ENCODE measurements at regions not wholly inside any gene's neighbourhood (a gene's known extent, or its start where the extent isn't known, plus 50 kb on each side); places are given as distances from the start of the nearest gene placed in this dataset.
"Not testable (repeated sequence)": the region's sequence is repeated elsewhere in the genome, so short reads cannot be mapped to it uniquely, and the experiment has no call there.

GRCh38 chr2:145800151-145801091 is 1280.5 kb upstream of the ZEB2 start:
- DNase-seq, result no peak

GRCh38 chr2:145799595-145800108 is 1279.7 kb upstream of the ZEB2 start:
- no peak for DNase-seq

- no peak for DNase-seq
These were observed 1278.5 kb upstream of the ZEB2 start for GRCh38 chr2:145798419-145798818.

GRCh38 chr2:145797692-145798091 is 1277.8 kb upstream of the ZEB2 start:
- no peak for DNase-seq

- no peak for DNase-seq
These were observed 1272.8 kb upstream of the ZEB2 start for GRCh38 chr2:145792745-145793144.

GRCh38 chr2:145789636-145790035 is 1269.7 kb upstream of the ZEB2 start:
- DNase-seq, result no peak

GRCh38 chr2:145787597-145788361 is 1267.9 kb upstream of the ZEB2 start:
- not testable (repeated sequence) for DNase-seq

GRCh38 chr2:145782607-145783006 is 1262.7 kb upstream of the ZEB2 start:
- DNase-seq, result not testable (repeated sequence)

GRCh38 chr2:145777914-145778313 is 1258.0 kb upstream of the ZEB2 start:
- no peak for DNase-seq

- no peak for DNase-seq
These were observed 1257.4 kb upstream of the ZEB2 start for GRCh38 chr2:145777297-145777696.

GRCh38 chr2:145775591-145775990 is 1255.7 kb upstream of the ZEB2 start:
- DNase-seq, result no peak

- DNase-seq, result no peak
These were observed 1251.6 kb upstream of the ZEB2 start for GRCh38 chr2:145771525-145771924.

GRCh38 chr2:145769011-145769716 is 1249.2 kb upstream of the ZEB2 start:
- DNase-seq, result no peak

- no peak for DNase-seq
These were observed 1246.0 kb upstream of the ZEB2 start for GRCh38 chr2:145765874-145766273.

- no peak for DNase-seq
These were observed 1244.7 kb upstream of the ZEB2 start for GRCh38 chr2:145764631-145765030.

GRCh38 chr2:145760781-145761649 is 1241.1 kb upstream of the ZEB2 start:
- no peak for DNase-seq

GRCh38 chr2:145759228-145759915 is 1239.5 kb upstream of the ZEB2 start:
- DNase-seq, result no peak

- no peak for DNase-seq
These were observed 1237.8 kb upstream of the ZEB2 start for GRCh38 chr2:145757503-145758246.

GRCh38 chr2:145755019-145755837 is 1235.3 kb upstream of the ZEB2 start:
- no peak for DNase-seq

- DNase-seq, result no peak
These were observed 1234.0 kb upstream of the ZEB2 start for GRCh38 chr2:145753966-145754365.
